KMS-11 (cell line): ENCODE measurements at regions not wholly inside any gene's neighbourhood (a gene's known extent, or its start where the extent isn't known, plus 50 kb on each side); places are given as distances from the start of the nearest gene placed in this dataset.

Source experiments
- H2AFZ ChIP-seq: fragments of 200-600 bp; sonication (generic); 2 replicates; pipeline ENCODE4 v1.6.1; 2016; ENCODE audit warnings: antibody characterized with exemption, mixed run types, low read depth
- H3K27ac ChIP-seq: fragments of 200-600 bp; sonication (generic); 2 replicates; pipeline ENCODE4 v1.6.1; 2016; ENCODE audit warnings: mild to moderate bottlenecking, mixed run types
- H3K27me3 ChIP-seq: fragments of 200-600 bp; sonication (generic); 2 replicates; pipeline ENCODE4 v1.6.1; 2017; ENCODE audit warnings: mild to moderate bottlenecking, low read depth, mixed run types, moderate library complexity; ENCODE audit not compliant: insufficient read depth
- H3K36me3 ChIP-seq: fragments of 200-600 bp; sonication (generic); 2 replicates; pipeline ENCODE4 v1.6.1; 2017; ENCODE audit warnings: mild to moderate bottlenecking, mixed run types; ENCODE audit not compliant: insufficient read depth
- H3K4me1 ChIP-seq: fragments of 200-600 bp; sonication (generic); 2 replicates; pipeline ENCODE4 v1.6.1; 2016; ENCODE audit warnings: mild to moderate bottlenecking, low read depth, mixed run types; ENCODE audit not compliant: poor library complexity, severe bottlenecking
- H3K4me2 ChIP-seq: fragments of 200-600 bp; sonication (generic); 2 replicates; pipeline ENCODE4 v1.7.0; 2016; ENCODE audit warnings: mild to moderate bottlenecking, mixed run types
- H3K4me3 ChIP-seq: fragments of 200-600 bp; sonication (generic); IDR thresholded peaks from 2 replicates; pipeline ENCODE4 v1.6.1; 2017; ENCODE audit warnings: low read depth, low read length, mixed read lengths; ENCODE audit not compliant: insufficient read depth
- H3K79me2 ChIP-seq: fragments of 200-600 bp; sonication (generic); 2 replicates; pipeline ENCODE4 v1.6.1; 2016; ENCODE audit warnings: low read depth, mixed run types; ENCODE audit not compliant: insufficient read depth
- H3K9ac ChIP-seq: fragments of 200-600 bp; sonication (generic); 2 replicates; pipeline ENCODE4 v1.6.1; 2016; ENCODE audit warnings: mild to moderate bottlenecking, mixed run types
- H4K20me1 ChIP-seq: fragments of 200-600 bp; sonication (generic); 2 replicates; pipeline ENCODE4 v1.6.1; 2016; ENCODE audit warnings: mild to moderate bottlenecking, mixed run types; ENCODE audit not compliant: insufficient read depth
- CTCF ChIP-seq: fragments of 200-600 bp; sonication (generic); conservative IDR thresholded peaks from 2 replicates; pipeline ENCODE4 v1.6.1; 2017; ENCODE audit warnings: low read depth, mild to moderate bottlenecking, antibody characterized with exemption, low read length, moderate library complexity, mixed read lengths

DNA sequence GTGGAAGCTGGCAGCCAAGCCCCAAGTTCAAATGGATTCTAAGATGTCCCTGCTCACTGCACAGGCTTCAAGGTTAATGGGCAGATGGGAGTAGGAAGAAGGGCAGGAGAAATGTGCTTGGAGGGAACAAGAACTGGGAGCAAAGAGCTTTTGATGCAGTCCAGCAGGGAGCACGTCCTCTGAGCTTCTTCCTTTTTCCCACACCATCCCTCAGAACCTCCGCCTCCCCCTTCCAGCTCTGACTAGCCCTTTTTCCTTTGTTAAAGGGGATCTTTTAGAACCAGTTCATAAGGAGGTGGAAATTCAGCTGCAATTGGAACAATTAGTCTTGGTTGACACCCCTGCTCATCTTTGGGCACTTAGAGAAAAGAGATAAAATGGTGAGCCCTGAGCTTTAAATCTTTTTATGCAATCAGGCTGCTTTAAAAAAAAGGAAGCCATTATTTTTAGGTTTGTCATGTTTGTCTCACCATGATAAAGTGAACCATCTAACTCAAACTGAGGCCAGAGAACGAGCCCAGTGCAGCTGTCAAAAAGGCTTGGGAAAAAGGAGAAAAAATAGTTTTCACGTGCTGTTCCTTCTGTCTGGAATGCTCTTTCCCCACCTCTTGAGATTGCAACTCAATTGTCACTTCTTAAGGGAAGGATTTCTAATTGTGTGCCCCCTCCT, 135.8 kb upstream of the IL1RAPL2 start:
- no peak overlapping the region for H3K4me3 ChIP-seq
- H2AFZ ChIP-seq, result no peak overlapping the region
- H3K79me2 ChIP-seq, result no peaks in the 10 kb centered on the region
- no peak for TF ChIP-seq CTCF
- H3K27me3 ChIP-seq, result no peaks in the 10 kb centered on the region
- H3K27ac ChIP-seq, result no peak overlapping the region
- H3K4me1 ChIP-seq, result no peaks in the 10 kb centered on the region
- H4K20me1 ChIP-seq, result no peaks in the 10 kb centered on the region
- no peaks in the 10 kb centered on the region for H3K36me3 ChIP-seq
- H3K9ac ChIP-seq, result no peak overlapping the region
- no peak overlapping the region for H3K4me2 ChIP-seq

DNA sequence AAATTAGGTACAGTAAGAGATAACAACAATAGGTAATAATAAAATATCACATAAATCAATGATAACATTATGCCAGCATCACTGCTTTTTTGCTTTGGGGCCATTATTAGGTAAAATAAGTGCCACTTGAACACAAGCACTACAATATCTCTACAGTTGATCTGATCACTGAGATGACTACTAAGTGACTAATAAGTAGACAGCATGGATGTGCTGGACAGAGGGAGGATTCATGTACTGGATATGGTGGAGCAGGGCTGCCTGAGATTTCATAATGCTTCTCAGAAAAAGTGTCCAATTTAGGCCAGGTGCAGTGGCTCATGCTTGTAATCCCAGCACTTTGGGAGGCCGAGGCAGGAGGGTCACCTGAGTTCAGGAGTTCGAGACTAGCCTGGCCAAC, 137.8 kb upstream of the IL1RAPL2 start:
- no peaks in the 10 kb centered on the region for H3K36me3 ChIP-seq
- no peak overlapping the region for H3K9ac ChIP-seq
- no peak overlapping the region for H3K4me3 ChIP-seq
- H3K79me2 ChIP-seq, result no peaks in the 10 kb centered on the region
- H4K20me1 ChIP-seq, result no peaks in the 10 kb centered on the region
- no peak overlapping the region for H3K27ac ChIP-seq
- H2AFZ ChIP-seq, result no peak overlapping the region
- no peaks in the 10 kb centered on the region for H3K4me1 ChIP-seq
- no peaks in the 10 kb centered on the region for H3K27me3 ChIP-seq
- no peak overlapping the region for H3K4me2 ChIP-seq
- TF ChIP-seq CTCF, result no peak

DNA sequence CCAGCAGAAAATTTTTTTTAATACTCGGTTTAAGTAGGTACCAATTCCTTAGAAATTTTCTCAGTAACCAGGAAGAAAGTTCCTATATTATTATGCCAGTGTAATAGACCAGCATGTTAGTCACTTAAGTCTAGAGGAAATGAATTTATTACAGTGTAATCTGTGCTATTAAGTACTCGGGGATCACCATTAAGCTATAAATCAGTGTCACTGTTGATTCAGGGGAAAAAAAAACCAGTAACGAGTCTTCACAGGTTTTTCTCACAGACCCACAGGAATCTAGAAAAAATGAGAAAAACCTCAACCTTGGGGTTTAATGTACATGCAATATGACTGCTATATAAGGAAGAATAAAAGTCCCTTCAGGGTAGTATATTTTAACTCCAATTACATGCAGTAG, 138.3 kb upstream of the IL1RAPL2 start:
- H3K4me2 ChIP-seq, result no peak overlapping the region
- H3K4me1 ChIP-seq, result no peaks in the 10 kb centered on the region
- H4K20me1 ChIP-seq, result no peaks in the 10 kb centered on the region
- no peak overlapping the region for H2AFZ ChIP-seq
- TF ChIP-seq CTCF, result no peak
- H3K4me3 ChIP-seq, result no peak overlapping the region
- no peaks in the 10 kb centered on the region for H3K79me2 ChIP-seq
- H3K9ac ChIP-seq, result no peak overlapping the region
- H3K27ac ChIP-seq, result no peak overlapping the region
- H3K27me3 ChIP-seq, result no peaks in the 10 kb centered on the region
- no peaks in the 10 kb centered on the region for H3K36me3 ChIP-seq

- Histone ChIP-seq H4K20me1 (no peaks in the 10 kb centered on the region), H3K79me2 (no peaks in the 10 kb centered on the region), H2AFZ (no peak overlapping the region), H3K9ac (no peak overlapping the region), H3K27me3 (no peaks in the 10 kb centered on the region), H3K27ac (no peak overlapping the region), H3K4me1 (no peaks in the 10 kb centered on the region), H3K4me3 (no peak overlapping the region), H3K4me2 (no peak overlapping the region), H3K36me3 (no peaks in the 10 kb centered on the region)
- TF ChIP-seq CTCF, result no peak
These were observed 138.9 kb upstream of the IL1RAPL2 start for GRCh38 chrX:104427073-104427472.
